Effector CD4-positive, alpha-beta T cell (primary cell): ENCODE measurements at regions not wholly inside any gene's neighbourhood (a gene's known extent, or its start where the extent isn't known, plus 50 kb on each side); places are given as distances from the start of the nearest gene placed in this dataset.
"Not testable (repeated sequence)": the region's sequence is repeated elsewhere in the genome, so short reads cannot be mapped to it uniquely, and the experiment has no call there.

ENCODE experiments used
- DNase-seq: peaks from one replicate; pipeline ENCODE4 v3.0.0-alpha.2; 2020

DNA sequence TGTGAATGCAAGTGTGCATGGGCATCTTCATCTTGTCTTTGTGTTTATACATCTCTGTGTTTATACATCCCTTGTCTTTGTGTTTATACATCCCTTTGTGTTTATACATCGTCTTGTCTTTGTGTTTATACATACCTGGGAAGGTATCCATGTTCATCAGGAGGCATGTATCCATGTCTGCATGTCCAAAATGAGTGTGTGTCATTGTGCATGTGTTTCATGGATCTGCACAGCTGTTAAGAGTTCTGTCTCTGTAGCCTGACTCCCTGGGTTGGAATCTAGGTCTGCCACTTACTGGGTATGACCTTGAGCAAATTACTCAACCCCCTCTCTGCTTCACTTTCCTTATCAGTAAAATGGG lies 50.1 kb upstream of the SIRPA start:
- no peak for DNase-seq

DNA sequence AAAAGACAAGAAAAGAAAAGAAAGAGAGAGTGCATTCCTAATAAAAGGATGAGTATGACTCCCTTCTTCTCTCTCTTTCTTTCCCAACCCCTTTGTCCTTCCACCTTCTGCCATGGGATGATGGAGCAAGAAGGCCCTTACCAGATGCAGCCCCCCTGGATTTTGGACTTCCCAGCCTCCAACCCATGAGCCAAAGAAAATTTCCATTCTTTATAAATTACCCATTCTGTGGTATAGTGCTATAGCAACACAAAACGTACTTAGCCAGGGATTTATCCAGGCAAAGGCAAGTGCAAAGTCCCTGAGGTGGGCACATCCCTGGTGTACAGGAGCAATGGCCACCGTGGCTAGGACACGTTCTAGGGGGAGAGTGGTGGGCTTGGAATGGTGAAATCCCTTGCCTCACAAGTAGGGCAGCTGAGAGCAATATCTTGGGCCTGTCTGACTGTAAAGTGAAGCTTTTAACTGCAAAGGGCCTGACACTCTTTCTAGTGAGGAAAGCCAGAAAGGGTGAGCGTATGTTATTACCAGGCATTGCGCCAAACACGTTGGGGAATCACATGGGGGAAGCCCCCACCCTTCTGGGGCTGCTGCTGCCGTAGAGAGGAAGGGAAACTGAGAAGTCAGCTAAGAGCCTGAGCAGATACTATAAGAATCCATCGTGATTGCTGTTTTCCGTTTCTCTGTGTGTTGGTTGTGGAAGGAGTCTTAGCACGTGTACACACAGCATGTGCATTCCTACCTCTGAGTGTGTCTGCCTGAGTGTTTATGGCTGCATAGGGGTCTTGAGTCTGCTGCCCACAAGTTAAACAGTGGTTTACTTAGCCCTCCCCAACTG lies 50.7 kb upstream of the SIRPA start:
- DNase-seq = no peak

GRCh38 chr20:1842281-1842680 lies 52.9 kb upstream of the SIRPA start:
- no peak for DNase-seq

GRCh38 chr20:1841554-1842140 lies 53.6 kb upstream of the SIRPA start:
- no peak for DNase-seq

DNA sequence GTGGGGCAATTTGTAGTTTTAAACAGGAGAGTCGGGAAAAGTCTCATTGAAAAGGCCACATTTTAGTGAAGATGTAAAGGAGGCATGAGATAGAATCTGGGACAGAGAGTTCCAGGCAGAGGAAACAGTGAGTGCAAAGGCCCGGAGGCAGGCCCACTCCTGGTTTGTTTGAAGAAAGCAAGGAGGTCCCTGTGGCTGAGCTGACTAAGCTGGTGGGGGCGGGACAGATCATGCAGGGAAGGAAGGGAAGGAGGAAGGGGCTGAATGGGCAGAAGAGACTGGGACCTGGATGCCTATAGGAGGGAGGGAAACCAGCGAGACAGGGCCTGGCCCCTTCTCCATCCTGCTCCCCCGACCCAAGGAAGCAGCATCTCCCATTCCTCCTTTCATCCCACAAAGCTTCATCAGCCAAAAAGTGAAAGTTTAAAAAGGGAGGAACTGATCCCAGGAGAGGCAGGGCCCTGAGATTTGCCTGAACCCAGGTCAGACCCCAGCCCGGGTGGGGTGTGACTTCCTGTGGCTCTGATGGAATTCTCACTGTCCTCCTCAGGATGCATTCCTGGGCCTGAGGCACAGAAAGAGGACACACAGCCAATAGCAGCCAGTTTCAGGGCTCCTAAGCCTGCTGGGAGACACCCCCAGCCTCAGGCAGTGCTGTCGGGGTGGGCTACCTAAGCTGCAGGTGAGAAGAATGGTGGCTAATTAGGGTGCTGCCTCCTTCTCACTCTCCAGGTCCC lies 54.2 kb upstream of the SIRPA start:
- no peak for DNase-seq

DNA sequence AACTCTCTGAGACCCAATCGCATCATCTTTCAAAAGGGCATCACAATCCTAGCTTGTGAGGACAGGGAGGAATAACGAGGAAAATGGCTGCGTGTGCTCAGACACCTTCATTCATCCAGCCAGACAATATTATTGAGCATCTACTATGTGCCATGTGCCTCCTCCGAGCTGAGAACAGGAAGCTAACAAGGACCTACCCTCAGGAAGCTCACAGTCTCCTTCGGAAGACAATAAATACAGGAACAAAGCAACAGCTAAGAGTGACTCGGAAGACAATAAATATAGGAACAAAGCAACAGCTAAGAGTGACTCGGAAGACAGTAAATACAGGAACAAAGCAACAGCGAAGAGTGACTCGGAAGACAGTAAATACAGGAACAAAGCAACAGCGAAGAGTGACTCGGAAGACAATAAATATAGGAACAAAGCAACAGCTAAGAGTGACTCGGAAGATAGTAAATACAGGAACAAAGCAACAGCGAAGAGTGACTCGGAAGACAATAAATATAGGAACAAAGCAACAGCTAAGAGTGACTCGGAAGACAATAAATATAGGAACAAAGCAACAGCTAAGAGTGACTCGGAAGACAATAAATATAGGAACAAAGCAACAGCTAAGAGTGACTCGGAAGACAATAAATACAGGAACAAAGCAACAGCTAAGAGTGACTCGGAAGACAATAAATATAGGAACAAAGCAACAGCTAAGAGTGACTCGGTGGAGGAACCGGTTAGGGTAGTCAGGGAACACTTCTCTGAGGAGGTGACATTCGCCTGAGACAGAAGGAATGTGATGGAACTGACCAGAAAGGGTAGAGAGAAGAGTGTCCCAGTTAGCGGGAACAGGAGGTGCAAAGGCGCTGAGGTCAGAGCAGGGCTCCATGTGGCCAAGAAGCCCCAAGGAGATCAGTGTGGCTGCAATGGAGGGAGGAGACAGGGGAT lies 55.6 kb upstream of the SIRPA start:
- not testable (repeated sequence) for DNase-seq

DNA sequence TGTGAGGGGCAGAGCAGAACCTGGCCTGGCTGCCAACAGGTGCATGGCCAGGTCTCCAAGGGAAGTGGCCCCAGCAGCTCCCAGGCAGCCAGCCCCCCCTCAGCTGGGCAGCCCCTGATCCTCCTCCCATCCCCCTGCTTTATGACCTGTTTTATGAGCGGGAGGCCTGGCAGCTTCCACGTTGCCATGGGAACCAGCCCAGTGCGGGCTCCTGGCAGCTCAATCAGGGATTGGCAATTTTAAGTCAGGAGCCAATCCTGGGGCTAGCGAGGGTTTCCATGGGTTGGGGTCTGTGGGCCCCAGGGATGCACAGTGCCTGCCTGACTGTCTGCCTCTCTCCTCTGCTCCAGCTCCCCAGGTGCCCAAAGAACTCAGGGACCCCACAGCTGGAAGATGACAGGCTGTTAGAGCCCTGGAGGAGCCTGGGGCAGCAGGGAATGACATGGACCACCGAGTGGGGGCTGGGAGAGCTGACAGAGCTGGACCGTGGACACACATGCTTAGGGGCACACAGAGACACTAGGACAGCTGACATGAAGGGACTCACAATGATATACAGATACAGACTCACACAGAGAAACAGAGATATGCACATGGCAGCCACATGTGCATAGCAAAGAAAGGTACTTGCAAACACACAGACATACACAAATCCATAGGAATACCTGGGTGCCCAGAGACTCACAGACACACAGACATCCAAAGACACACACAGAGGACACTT lies 56.5 kb upstream of the SIRPA start:
- no peak for DNase-seq

DNA sequence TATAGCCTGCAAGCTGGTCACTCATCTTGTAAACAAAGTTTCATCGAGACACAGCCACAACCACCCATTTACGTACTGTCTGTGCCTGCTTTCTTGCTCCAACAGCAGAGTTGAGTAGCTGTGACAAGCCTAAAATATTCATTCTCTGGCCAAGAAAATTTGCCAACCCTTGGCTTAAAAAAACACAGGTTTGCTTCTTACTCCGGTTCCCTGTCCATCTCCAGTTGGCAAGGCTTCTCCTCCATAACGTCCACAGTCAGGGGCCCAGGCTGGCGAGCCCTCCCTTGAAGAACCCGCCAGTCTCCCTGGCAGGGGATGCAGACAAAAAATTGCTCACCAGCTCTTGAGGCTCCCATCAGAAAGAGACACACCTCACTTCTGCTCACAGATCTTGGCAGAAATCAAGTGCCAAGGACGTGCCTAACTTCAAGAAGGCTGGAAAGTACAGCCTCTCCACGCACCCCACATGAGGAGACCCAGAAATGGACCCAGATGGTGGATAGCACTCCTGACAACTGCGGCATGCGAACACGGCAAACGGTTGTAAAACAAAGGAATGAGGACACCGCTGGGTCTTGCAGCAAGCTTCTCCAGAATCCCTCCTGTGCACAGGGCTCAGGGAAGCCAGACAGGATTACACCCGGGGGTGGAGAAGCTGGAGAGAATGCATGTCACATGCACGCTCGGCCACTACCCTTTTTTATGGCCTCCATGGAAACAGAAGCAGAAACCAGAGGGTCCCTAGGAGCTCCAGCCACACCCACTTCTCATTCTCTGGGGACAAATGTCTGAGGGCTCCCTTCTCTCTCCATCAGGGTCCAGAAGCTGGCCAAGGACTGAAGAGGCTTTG lies 59.8 kb upstream of the SIRPA start:
- DNase-seq = no peak

DNA sequence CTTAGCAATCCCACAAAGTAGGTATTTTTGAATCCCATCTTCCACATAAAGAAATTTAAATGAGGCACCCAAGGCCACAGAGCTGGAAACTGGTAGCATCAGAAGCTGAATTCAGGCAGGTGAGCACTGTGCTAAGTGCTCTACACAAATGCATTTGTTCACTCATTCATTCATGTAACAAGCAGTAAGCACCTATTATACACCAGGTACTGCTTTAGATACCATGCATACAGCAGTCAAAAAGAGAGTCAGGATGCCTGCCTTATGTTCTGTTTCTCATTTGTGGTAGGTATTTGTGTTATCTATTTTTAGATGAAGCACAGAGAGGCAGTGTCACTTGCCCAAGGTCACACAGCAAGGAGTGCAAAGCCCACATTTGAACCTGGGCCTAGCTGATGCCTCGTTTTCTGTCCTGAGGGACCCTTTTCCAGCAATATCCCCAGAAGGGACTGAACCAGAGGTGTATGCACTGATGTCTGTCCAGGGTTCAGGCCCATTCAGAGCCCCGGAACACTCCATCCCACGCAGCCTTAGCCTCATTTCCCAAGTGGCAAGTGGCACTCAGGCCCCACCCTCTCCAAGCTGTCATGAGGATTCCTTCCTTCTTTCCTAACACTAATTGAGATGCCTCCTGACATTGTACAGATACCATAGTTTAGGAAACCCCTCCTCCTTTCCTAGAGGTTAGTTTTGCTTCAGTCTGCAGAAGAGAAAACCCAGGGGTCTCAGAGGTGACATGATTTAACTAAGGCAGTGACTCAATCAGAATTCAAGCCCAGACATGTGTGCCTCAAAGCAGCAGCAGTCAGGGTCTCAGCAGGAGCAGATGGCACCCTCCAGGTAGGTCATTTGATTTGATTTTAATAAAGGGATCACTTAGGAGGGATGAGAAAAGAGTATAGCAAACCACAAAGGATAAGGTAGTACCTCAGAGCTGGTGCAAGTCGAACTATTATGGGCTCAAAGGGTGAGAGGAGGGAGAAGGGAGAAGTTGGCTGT lies 61.2 kb upstream of the SIRPA start:
- no peak for DNase-seq

- DNase-seq = no peak
These were observed 62.0 kb upstream of the SIRPA start for GRCh38 chr20:1833216-1833615.

DNA sequence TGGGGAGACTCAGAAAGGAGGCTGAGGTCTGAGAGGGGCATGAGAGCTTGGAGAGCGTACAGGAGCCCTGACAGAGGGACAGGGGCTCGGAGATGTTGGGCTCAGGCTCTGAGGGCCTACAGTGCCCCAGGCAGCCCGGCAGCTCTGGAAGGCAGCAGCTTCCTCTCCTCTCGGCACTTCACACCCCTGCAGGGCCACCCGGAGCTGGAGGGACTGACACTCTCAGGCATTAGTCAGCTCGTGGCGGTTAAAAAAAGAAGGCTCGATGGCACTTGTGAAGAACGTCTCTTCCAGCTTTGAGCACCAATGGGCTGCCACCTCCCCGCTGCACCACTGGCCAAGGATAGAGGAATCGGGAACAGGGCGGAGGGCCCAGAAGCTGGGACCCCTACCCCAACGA lies 62.6 kb upstream of the SIRPA start:
- DNase-seq = no peak

DNA sequence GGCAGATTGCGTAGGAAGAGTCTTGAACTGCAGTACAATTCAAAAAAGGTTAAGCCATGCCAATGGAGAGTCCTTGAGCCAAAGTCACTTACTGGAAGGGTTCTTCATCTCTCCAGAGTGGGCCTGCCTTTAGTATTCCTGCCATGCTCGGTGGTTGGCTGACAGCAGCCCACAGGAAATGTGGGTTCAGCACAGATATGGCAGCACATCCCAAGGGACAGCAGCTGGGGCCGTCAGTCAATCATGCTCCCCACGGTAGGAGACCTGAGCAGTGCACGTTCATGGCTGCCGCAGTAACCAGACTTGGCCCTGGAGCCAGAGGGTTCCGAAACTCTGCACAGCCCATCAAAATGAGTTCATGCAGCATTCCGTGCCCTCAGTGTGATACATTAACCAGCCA lies 63.6 kb upstream of the SIRPA start:
- DNase-seq = no peak

DNA sequence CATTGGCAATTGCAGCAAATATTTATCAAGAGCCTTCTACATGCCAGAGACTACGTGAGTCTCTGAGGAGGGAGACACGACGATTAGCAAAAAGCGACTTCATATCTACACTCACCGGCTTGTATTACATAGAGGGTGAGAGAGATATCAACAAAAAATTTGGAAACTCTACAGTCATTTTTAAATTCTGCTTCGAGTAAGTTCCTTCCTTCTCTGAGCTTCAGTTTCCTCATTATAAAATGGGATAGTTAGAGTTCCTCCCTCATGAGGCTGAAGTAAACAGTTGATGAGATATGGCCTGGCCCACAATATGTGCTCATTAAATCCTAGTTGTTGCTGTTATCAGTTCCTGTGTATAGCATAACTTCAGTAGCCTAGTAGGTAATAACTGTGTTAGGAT lies 64.1 kb upstream of the SIRPA start:
- DNase-seq = no peak

DNA sequence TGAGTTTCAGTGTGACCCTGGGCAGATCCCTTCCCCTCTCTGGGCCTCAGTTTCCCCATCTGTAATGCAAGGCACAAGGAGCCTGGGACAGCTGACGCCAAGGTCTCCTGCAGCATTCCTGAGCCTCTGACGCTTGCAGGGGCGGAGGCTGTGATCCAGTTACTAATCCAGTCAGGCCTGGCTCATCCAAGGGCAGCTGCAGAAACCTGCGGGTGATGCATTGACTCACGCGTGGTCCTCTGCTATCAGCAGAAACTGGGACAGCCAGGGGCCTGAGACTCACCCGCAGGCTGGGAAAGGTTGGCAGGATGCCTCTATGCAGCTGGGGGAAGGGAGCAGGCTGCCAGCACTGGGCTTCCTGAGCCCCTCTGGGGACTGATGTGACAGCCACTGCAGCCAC lies 65.0 kb upstream of the SIRPA start:
- DNase-seq = no peak

DNA sequence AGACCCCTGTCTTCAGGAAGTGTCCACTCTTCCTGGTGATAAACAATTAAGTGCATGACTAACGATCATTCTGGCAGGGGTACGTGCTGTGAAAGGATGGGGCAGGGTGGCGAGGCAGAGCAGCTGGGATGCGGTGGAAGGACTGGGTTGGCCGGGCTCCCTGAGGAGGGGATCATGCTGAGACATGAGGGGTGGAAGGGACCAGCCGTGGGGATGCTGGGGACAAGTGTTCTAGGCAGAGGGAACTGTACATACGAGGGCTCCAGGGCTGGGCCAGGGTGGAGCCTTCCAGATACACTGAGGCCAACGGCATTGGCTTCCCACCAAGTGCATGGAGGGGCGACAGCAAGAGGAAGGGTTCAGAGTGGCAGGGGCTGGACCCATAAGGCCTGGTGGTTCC lies 65.7 kb upstream of the SIRPA start:
- no peak for DNase-seq

GRCh38 chr20:1828786-1829131 lies 66.4 kb upstream of the SIRPA start:
- no peak for DNase-seq

GRCh38 chr20:1827974-1828785 lies 67.0 kb upstream of the SIRPA start:
- no peak for DNase-seq

GRCh38 chr20:1827510-1827973 lies 67.7 kb upstream of the SIRPA start:
- no peak for DNase-seq

GRCh38 chr20:1825938-1826445 lies 69.2 kb upstream of the SIRPA start:
- no peak for DNase-seq
